Mesenchymal stem cell (in vitro differentiated cells and primary cell): ENCODE measurements at regions not wholly inside any gene's neighbourhood (a gene's known extent, or its start where the extent isn't known, plus 50 kb on each side); places are given as distances from the start of the nearest gene placed in this dataset.

Experiments
- DNase-seq: peaks from one replicate; pipeline ENCODE4 v3.0.0-alpha.2; 2013
- H2AFZ ChIP-seq: one replicate; pipeline ENCODE4 v1.6.1; 2013; ENCODE audit warnings: low read depth, mild to moderate bottlenecking, control low read depth, inconsistent platforms, low read length, moderate library complexity
- H2AK5ac ChIP-seq: 2 replicates; pipeline ENCODE4 v1.6.1; 2013; ENCODE audit warnings: low read length, moderate library complexity, mild to moderate bottlenecking, inconsistent platforms; ENCODE audit not compliant: severe bottlenecking
- H2BK120ac ChIP-seq: one replicate; pipeline ENCODE4 v1.6.1; 2013; ENCODE audit warnings: low read depth, mild to moderate bottlenecking, inconsistent platforms, low read length, moderate library complexity
- H2BK12ac ChIP-seq, 2 experiments: one replicate each; pipeline ENCODE4 v1.6.1; 2013; ENCODE audit warnings: inconsistent platforms in 2 of 2, low read length in 2 of 2, mild to moderate bottlenecking in 2 of 2, moderate library complexity in 2 of 2, control low read depth in 1 of 2
- H2BK15ac ChIP-seq: one replicate; pipeline ENCODE4 v1.6.1; 2013; ENCODE audit warnings: mild to moderate bottlenecking, low read depth, inconsistent platforms; ENCODE audit not compliant: poor library complexity, severe bottlenecking
- H2BK5ac ChIP-seq: 2 replicates; pipeline ENCODE4 v1.6.1; 2013; ENCODE audit warnings: low read depth, mild to moderate bottlenecking, low read length, control low read depth, inconsistent platforms; ENCODE audit not compliant: poor library complexity, severe bottlenecking
- H3K14ac ChIP-seq, 2 experiments: one replicate each; pipeline ENCODE4 v1.6.1; 2013; ENCODE audit warnings: inconsistent platforms in 2 of 2, low read length in 2 of 2, control low read depth in 1 of 2, mild to moderate bottlenecking in 1 of 2, moderate library complexity in 1 of 2
- H3K18ac ChIP-seq, 2 experiments: one replicate each; pipeline ENCODE4 v1.6.1; 2013; ENCODE audit warnings: inconsistent platforms in 2 of 2, low read length in 2 of 2, control low read depth in 1 of 2, low read depth in 1 of 2, mild to moderate bottlenecking in 1 of 2
- H3K23ac ChIP-seq, 2 experiments: one replicate each; pipeline ENCODE4 v1.6.1; 2013; ENCODE audit warnings: inconsistent platforms in 2 of 2, low read length in 2 of 2, mild to moderate bottlenecking in 2 of 2, moderate library complexity in 2 of 2, control low read depth in 1 of 2
- H3K27ac ChIP-seq: 2 replicates; pipeline ENCODE4 v1.5.1; 2013; ENCODE audit warnings: mild to moderate bottlenecking, moderate library complexity, low read length, control low read depth, inconsistent platforms; ENCODE audit not compliant: poor library complexity, severe bottlenecking
- H3K27me3 ChIP-seq, 2 experiments: 2 replicates each; pipeline versions ENCODE4 v1.6.1 to v1.7.0; 2013; ENCODE audit warnings: low read length in 2 of 2, mild to moderate bottlenecking in 2 of 2, moderate library complexity in 2 of 2, control low read depth in 1 of 2, inconsistent platforms in 1 of 2; ENCODE audit not compliant: control insufficient read depth in 1 of 2, insufficient read depth in 1 of 2
- H3K36me3 ChIP-seq, 2 experiments: 2 replicates each; pipeline versions ENCODE4 v1.6.1 to v1.7.0; 2013; ENCODE audit warnings: low read length in 2 of 2, control low read depth in 1 of 2, inconsistent platforms in 1 of 2, low read depth in 1 of 2, mild to moderate bottlenecking in 1 of 2; ENCODE audit not compliant: insufficient read depth in 2 of 2, control insufficient read depth in 1 of 2
- H3K4ac ChIP-seq, 2 experiments: one replicate each; pipeline ENCODE4 v1.6.1; 2013; ENCODE audit warnings: inconsistent platforms in 2 of 2, low read length in 2 of 2, mild to moderate bottlenecking in 2 of 2, moderate library complexity in 2 of 2, control low read depth in 1 of 2, low read depth in 1 of 2
- H3K4me1 ChIP-seq: 2 replicates; pipeline ENCODE4 v1.6.1; 2013; ENCODE audit warnings: low read depth, low read length, control low read depth; ENCODE audit not compliant: control insufficient read depth, insufficient read depth
- H3K4me2 ChIP-seq: 2 replicates; pipeline ENCODE4 v1.6.1; 2013; ENCODE audit warnings: low read length, mild to moderate bottlenecking, inconsistent platforms; ENCODE audit not compliant: poor library complexity, severe bottlenecking
- H3K4me3 ChIP-seq, 2 experiments: 2 replicates each; pipeline versions ENCODE4 v1.5.1 to v1.7.0; 2013; ENCODE audit warnings: low read length in 2 of 2, mild to moderate bottlenecking in 2 of 2, control low read depth in 1 of 2, low read depth in 1 of 2; ENCODE audit not compliant: insufficient read depth in 1 of 2
- H3K79me1 ChIP-seq: replicated peaks from 2 replicates; pipeline ENCODE4 v1.6.1; 2013; ENCODE audit warnings: mild to moderate bottlenecking, control low read depth, low read length, inconsistent platforms; ENCODE audit not compliant: poor library complexity, severe bottlenecking
- H3K9ac ChIP-seq: 2 replicates; pipeline ENCODE4 v1.7.0; 2013; ENCODE audit warnings: mild to moderate bottlenecking, low read length, moderate library complexity
- H3K9me3 ChIP-seq: 2 replicates; pipeline ENCODE4 v1.7.0; 2013; ENCODE audit warnings: mild to moderate bottlenecking, low read length; ENCODE audit not compliant: control insufficient read depth
- H4K8ac ChIP-seq: one replicate; pipeline ENCODE4 v1.6.1; 2013; ENCODE audit warnings: inconsistent platforms, mild to moderate bottlenecking, low read length, moderate library complexity
- H4K91ac ChIP-seq: one replicate; pipeline ENCODE4 v1.6.1; 2013; ENCODE audit warnings: mild to moderate bottlenecking, low read length, inconsistent platforms
- WGBS: methylation state at CpG from one replicate; pipeline ENCODE4 v1.1.7; 2013; ENCODE audit warnings: mixed read lengths; 5-methylcytosine and 5-hydroxymethylcytosine counted together

- Histone ChIP-seq H3K18ac (peak overlapping the region; percentile 51 to 52), H2BK12ac (peak overlapping the region in 1 of 2 experiments; percentile 90), H3K4me3 (peak overlapping the region in 1 of 2 experiments; percentile 25), H3K9ac (peak overlapping the region; percentile 90), H3K36me3 (peaks cover 0 to 3% of the 10 kb centered on the region in 2 experiments), H2BK5ac (no peak overlapping the region), H3K9me3 (no peaks in the 10 kb centered on the region), H3K14ac (no peak overlapping the region), H3K4me1 (peaks cover 2% of the 10 kb centered on the region), H4K91ac (no peak overlapping the region), H2AK5ac (no peak overlapping the region), H3K4me2 (no peak overlapping the region), H4K8ac (peak overlapping the region; percentile 40), H3K27me3 (no peaks in the 10 kb centered on the region), H3K27ac (peak overlapping the region; percentile 17), H3K23ac (no peak overlapping the region), H3K79me1 (no peaks in the 10 kb centered on the region), H2BK15ac (no peak overlapping the region), H2AFZ (no peak overlapping the region), H3K4ac (peak overlapping the region in 1 of 2 experiments; percentile 87), H2BK120ac (peak overlapping the region; percentile 64)
- WGBS: 60% methylated on average over 1 of the region's 1 CpG
- peak; percentile 74 for DNase-seq
These were observed 123.2 kb downstream of the RAP2B start for GRCh38 chr3:153285194-153285641.

GRCh38 chr3:153285982-153286381, 124.0 kb downstream of the RAP2B start:
- Histone ChIP-seq H2BK120ac (no peak overlapping the region), H3K4ac (no peak overlapping the region), H2AFZ (no peak overlapping the region), H3K23ac (no peak overlapping the region), H4K8ac (no peak overlapping the region), H3K4me3 (no peak overlapping the region), H3K27ac (no peak overlapping the region), H2BK12ac (no peak overlapping the region), H3K18ac (no peak overlapping the region), H3K4me2 (no peak overlapping the region), H3K79me1 (no peaks in the 10 kb centered on the region), H3K9me3 (no peaks in the 10 kb centered on the region), H4K91ac (no peak overlapping the region), H2AK5ac (no peak overlapping the region), H3K36me3 (peaks cover 0 to 3% of the 10 kb centered on the region in 2 experiments), H2BK15ac (no peak overlapping the region), H3K14ac (no peak overlapping the region), H3K9ac (peak overlapping the region; percentile 90), H3K4me1 (peaks cover 2% of the 10 kb centered on the region), H3K27me3 (no peaks in the 10 kb centered on the region), H2BK5ac (no peak overlapping the region)
- 77% methylated on average over 2 of the region's 2 CpGs for WGBS
- DNase-seq: no peak

- Histone ChIP-seq H2BK120ac (no peak overlapping the region), H3K23ac (no peak overlapping the region), H3K9ac (no peak overlapping the region), H2AK5ac (no peak overlapping the region), H3K79me1 (no peaks in the 10 kb centered on the region), H4K91ac (no peak overlapping the region), H2AFZ (no peak overlapping the region), H3K14ac (no peak overlapping the region), H3K4me2 (no peak overlapping the region), H3K27me3 (no peaks in the 10 kb centered on the region), H3K4me1 (peaks cover 2% of the 10 kb centered on the region), H3K9me3 (no peaks in the 10 kb centered on the region), H2BK12ac (no peak overlapping the region), H2BK5ac (no peak overlapping the region), H3K4ac (no peak overlapping the region), H3K4me3 (no peak overlapping the region), H3K18ac (no peak overlapping the region), H2BK15ac (no peak overlapping the region), H3K36me3 (no peaks in the 10 kb centered on the region), H3K27ac (no peak overlapping the region), H4K8ac (no peak overlapping the region)
- WGBS: 94% methylated on average over 3 of the region's 3 CpGs
- DNase-seq: no peak
These were observed 125.0 kb downstream of the RAP2B start for GRCh38 chr3:153287017-153287416.

- H2AFZ ChIP-seq: no peak overlapping the region
- H2BK15ac ChIP-seq: no peak overlapping the region
- peak overlapping the region; percentile 48 for H3K9ac ChIP-seq
- no peak overlapping the region for H2AK5ac ChIP-seq
- H3K27me3 ChIP-seq: no peaks in the 10 kb centered on the region
- no peaks in the 10 kb centered on the region for H3K36me3 ChIP-seq
- H3K9me3 ChIP-seq: no peaks in the 10 kb centered on the region
- WGBS: 44% methylated on average over 3 of the region's 3 CpGs
- H3K4me1 ChIP-seq: peaks cover 2% of the 10 kb centered on the region
- no peak overlapping the region for H3K4me2 ChIP-seq
- H4K8ac ChIP-seq: no peak overlapping the region
- H2BK5ac ChIP-seq: no peak overlapping the region
- H3K4ac ChIP-seq: no peak overlapping the region
- no peaks in the 10 kb centered on the region for H3K79me1 ChIP-seq
- H2BK120ac ChIP-seq: no peak overlapping the region
- no peak overlapping the region for H3K23ac ChIP-seq
- H3K18ac ChIP-seq: no peak overlapping the region
- H3K14ac ChIP-seq: no peak overlapping the region
- H3K27ac ChIP-seq: no peak overlapping the region
- H3K4me3 ChIP-seq: no peak overlapping the region
- H4K91ac ChIP-seq: no peak overlapping the region
- peak; percentile 70 for DNase-seq
- H2BK12ac ChIP-seq: no peak overlapping the region
These were observed 127.3 kb downstream of the RAP2B start for GRCh38 chr3:153289334-153289808.
